ENCODE measurements at regions not wholly inside any gene's neighbourhood (a gene's known extent, or its start where the extent isn't known, plus 50 kb on each side); places are given as distances from the start of the nearest gene placed in this dataset.

DNA sequence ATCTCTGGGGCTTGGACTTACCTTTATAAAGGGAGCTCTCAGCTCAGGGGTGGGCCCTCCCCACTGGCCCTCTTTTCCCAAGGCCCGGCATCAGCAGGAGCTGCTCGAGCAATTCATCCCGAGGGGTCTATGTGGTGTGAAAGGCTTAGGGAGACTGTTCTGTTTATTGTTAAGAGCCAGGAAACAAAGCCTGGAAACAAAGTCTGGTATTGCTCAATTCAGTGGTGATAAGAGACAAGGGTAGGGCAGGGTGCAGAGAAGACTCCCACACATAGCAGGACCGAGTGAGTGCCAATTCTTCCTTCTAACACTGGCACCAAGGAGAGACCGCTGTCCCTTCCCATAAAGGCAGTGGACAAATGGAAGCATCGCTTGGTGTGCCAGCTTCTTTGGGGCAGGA lies 750.7 kb downstream of the KCNJ18 start:
- no peak for TF ChIP-seq POLR2AphosphoS5 (IDR thresholded peaks at IDR 0.05)
- TF ChIP-seq, protein P1, sequence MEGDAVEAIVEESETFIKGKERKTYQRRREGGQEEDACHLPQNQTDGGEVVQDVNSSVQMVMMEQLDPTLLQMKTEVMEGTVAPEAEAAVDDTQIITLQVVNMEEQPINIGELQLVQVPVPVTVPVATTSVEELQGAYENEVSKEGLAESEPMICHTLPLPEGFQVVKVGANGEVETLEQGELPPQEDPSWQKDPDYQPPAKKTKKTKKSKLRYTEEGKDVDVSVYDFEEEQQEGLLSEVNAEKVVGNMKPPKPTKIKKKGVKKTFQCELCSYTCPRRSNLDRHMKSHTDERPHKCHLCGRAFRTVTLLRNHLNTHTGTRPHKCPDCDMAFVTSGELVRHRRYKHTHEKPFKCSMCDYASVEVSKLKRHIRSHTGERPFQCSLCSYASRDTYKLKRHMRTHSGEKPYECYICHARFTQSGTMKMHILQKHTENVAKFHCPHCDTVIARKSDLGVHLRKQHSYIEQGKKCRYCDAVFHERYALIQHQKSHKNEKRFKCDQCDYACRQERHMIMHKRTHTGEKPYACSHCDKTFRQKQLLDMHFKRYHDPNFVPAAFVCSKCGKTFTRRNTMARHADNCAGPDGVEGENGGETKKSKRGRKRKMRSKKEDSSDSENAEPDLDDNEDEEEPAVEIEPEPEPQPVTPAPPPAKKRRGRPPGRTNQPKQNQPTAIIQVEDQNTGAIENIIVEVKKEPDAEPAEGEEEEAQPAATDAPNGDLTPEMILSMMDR (IDR thresholded peaks at IDR 0.05): no peak
- TF ChIP-seq POLR2A (IDR thresholded peaks at IDR 0.05): no peak
- no peak for TF ChIP-seq EP300 (IDR thresholded peaks at IDR 0.05; ENCODE audit: low read depth)
- no peaks in the 10 kb centered on the region for H3K4me1 ChIP-seq
- 80% methylated on average over 6 of the region's 6 CpGs; no CpG with 5 or more reads in 1 of the 2 donors for WGBS, 2 donors (ENCODE audit: low coverage in 1 of 2)
- DNase-seq: no peak
- H3K4me3 ChIP-seq: no peak overlapping the region
- intact Hi-C loops (cut with DNase I; ENCODE audit: low total_unique reads): no loop called here
- no peaks in the 10 kb centered on the region for H3K27me3 ChIP-seq
- H3K9me3 ChIP-seq: no peaks in the 10 kb centered on the region
- H3K36me3 ChIP-seq: no peaks in the 10 kb centered on the region
- in situ Hi-C loops (cut with MboI; ENCODE audit: low pct_ligation_motif_present in 1 of 4, low pct_unique_long_range_greater_than_20kb in 1 of 4, low sequenced_read_pairs in 3 of 4): loop anchor here in 1 of 4 donors (25.0 kb wide), 1 partner anchor 94 kb away; no protein-coding TSS in a partner anchor
- H3K27ac ChIP-seq: no peak overlapping the region

DNA sequence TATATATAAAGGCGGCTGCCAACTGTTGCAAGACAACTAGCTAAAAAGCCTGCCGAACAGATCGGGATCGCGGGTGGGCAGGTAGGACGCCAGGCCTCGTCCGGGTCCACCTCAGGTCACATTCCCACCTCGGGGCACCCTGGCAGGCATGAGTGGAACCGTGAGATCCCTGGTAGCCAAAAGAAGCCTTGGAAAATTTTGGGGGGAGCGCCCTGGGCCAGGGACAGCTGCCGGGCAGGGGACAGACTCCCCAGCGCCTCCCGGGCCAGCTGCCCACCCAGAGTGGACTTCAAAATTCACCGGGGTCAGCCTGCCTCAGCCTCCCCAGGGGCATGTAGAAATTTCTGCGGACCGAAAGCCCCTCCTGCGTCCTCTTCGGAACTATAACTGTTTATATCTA lies 760.9 kb downstream of the KCNJ18 start:
- TF ChIP-seq, protein P1 (IDR thresholded peaks at IDR 0.05): no peak
- TF ChIP-seq POLR2AphosphoS5 (IDR thresholded peaks at IDR 0.05) (no peak), EP300 (IDR thresholded peaks at IDR 0.05; ENCODE audit: low read depth) (no peak), POLR2A (IDR thresholded peaks at IDR 0.05) (no peak)
- in situ Hi-C loops (cut with MboI; ENCODE audit: low pct_ligation_motif_present in 1 of 4, low pct_unique_long_range_greater_than_20kb in 1 of 4, low sequenced_read_pairs in 3 of 4): no loop called here
- Histone ChIP-seq H3K27ac (no peak overlapping the region), H3K9me3 (peaks cover 0 to 3% of the 10 kb centered on the region in 2 donors), H3K4me3 (no peak overlapping the region), H3K4me1 (no peaks in the 10 kb centered on the region), H3K27me3 (no peaks in the 10 kb centered on the region), H3K36me3 (no peaks in the 10 kb centered on the region)
- 88 to 93% methylated on average over 13 to 19 of the region's 19 CpGs for WGBS, 2 donors (ENCODE audit: low coverage in 1 of 2)
- intact Hi-C loops (cut with DNase I; ENCODE audit: low total_unique reads): no loop called here
- no peak for DNase-seq

DNA sequence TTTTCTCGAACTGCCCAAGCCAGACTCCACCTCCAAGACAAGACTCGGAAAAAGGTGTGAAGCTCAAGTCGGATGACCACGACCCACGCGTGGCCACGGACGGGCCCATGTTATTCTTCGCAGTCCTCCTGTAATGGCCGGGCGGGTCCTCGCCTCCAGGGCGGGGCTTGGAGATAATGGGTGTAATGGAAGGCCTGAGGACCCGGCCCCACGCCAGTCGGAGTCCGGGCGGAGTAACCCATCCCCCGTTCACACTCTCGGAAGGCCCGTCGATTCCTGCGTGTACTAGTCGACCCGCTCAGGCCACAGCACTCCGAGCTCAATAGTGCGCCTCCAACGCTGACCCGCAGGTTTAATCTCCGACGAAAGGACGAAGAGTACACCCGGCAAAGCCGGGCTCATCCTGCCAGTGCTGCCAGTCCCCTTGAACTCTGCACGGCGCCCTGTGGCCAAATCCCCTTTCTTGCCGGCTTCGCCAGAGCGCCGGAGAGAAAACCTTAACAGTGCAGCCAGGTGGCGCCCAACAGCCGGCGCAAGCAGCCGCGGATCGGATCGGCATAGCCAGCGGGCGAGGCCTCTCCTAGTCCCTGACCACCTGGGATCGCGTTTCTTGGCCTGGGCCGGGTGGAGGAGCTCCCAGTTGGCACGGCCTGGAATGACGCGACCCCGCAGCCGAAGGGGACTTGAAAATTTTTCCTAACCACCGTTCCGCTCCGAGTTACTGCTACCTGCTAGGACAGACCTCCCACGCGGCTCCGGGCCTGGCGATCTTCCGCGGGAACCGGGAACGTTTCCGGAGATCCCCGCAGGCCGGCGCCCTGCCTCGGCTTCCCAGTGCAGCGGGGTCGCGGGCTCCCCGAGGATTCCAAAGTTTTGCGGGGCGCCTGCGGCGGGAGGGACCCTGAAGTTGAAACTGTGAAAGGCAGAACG lies 762.0 kb downstream of the KCNJ18 start:
- H3K27ac ChIP-seq: no peak overlapping the region
- in situ Hi-C loops (cut with MboI; ENCODE audit: low pct_ligation_motif_present in 1 of 4, low pct_unique_long_range_greater_than_20kb in 1 of 4, low sequenced_read_pairs in 3 of 4) (no loop called here), intact Hi-C loops (cut with DNase I; ENCODE audit: low total_unique reads) (no loop called here)
- no peaks in the 10 kb centered on the region for H3K27me3 ChIP-seq
- peaks cover 0 to 3% of the 10 kb centered on the region in 2 donors for H3K9me3 ChIP-seq
- no peak for DNase-seq
- no peaks in the 10 kb centered on the region for H3K4me1 ChIP-seq
- no peaks in the 10 kb centered on the region for H3K36me3 ChIP-seq
- no peak for TF ChIP-seq EP300 (IDR thresholded peaks at IDR 0.05; ENCODE audit: low read depth)
- TF ChIP-seq, protein P1 (IDR thresholded peaks at IDR 0.05): no peak
- TF ChIP-seq POLR2AphosphoS5 (IDR thresholded peaks at IDR 0.05): no peak
- TF ChIP-seq POLR2A (IDR thresholded peaks at IDR 0.05): no peak
- no peak overlapping the region for H3K4me3 ChIP-seq
- WGBS, 2 donors (ENCODE audit: low coverage in 1 of 2): 86% methylated on average over 81 of the region's 82 CpGs; no CpG with 5 or more reads in 1 of the 2 donors

DNA sequence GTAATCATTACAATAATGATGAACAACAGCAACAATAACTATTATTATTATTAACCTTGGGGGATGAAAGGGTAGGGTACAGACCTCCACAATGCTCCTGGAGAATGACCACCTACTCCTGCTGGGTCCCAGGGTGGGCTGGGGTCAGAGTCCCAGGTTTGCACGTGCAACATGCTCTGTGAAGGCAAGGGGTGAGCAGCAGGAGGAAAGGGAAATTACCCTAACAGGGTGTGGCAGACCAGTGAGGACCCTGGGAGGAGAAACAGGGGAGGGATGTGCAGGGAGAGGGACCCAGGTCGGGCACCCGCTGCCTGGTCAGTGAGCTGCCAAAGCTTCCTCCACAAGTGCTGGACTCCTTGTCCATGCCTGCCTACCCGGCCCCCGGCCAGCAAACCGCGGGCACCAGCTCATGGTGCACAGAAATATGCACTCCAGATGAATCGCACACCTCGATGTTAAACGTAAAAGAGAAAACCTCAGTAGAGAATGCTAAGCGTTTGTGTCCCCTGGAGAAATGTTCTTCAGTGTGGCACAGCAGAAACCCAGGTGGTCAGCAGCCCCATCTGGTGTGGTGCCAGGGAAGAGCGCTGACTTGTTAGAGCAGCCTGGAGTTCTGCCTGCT lies 767.1 kb downstream of the KCNJ18 start:
- Histone ChIP-seq H3K4me3 (no peak overlapping the region), H3K36me3 (no peaks in the 10 kb centered on the region), H3K4me1 (no peaks in the 10 kb centered on the region), H3K27ac (no peak overlapping the region), H3K9me3 (peaks cover 0 to under 1% of the 10 kb centered on the region in 2 donors), H3K27me3 (no peaks in the 10 kb centered on the region)
- intact Hi-C loops (cut with DNase I; ENCODE audit: low total_unique reads) (no loop called here), in situ Hi-C loops (cut with MboI; ENCODE audit: low pct_ligation_motif_present in 1 of 4, low pct_unique_long_range_greater_than_20kb in 1 of 4, low sequenced_read_pairs in 3 of 4) (no loop called here)
- TF ChIP-seq EP300 (IDR thresholded peaks at IDR 0.05; ENCODE audit: low read depth) (no peak), POLR2A (IDR thresholded peaks at IDR 0.05) (no peak), POLR2AphosphoS5 (IDR thresholded peaks at IDR 0.05) (no peak)
- TF ChIP-seq, protein P1 (IDR thresholded peaks at IDR 0.05): no peak
- WGBS, 2 donors (ENCODE audit: low coverage in 1 of 2): 77 to 80% methylated on average over 6 to 12 of the region's 12 CpGs
- no peak for DNase-seq
